Testis (tissue), 2 donors: ENCODE measurements at regions not wholly inside any gene's neighbourhood (a gene's known extent, or its start where the extent isn't known, plus 50 kb on each side); places are given as distances from the start of the nearest gene placed in this dataset.

Experiments used
- POLR2A ChIP-seq: fragments of 450-650 bp; IDR thresholded peaks from one replicate; pipeline ENCODE4 v1.6.1; 2017; ENCODE audit warnings: antibody characterized with exemption, mild to moderate bottlenecking, moderate library complexity
- TF ChIP-seq, protein P1 (sequence below), 3 experiments: fragments of 450-650 bp in 2 of 3; fragments of 200-600 bp in 1 of 3; sonication (generic) in 1 of 3; IDR thresholded peaks; one replicate each; pipeline ENCODE4 v1.5.1; 2016 to 2019; ENCODE audit warnings: antibody characterized with exemption in 3 of 3, mild to moderate bottlenecking in 2 of 3, moderate library complexity in 1 of 3

DNA sequence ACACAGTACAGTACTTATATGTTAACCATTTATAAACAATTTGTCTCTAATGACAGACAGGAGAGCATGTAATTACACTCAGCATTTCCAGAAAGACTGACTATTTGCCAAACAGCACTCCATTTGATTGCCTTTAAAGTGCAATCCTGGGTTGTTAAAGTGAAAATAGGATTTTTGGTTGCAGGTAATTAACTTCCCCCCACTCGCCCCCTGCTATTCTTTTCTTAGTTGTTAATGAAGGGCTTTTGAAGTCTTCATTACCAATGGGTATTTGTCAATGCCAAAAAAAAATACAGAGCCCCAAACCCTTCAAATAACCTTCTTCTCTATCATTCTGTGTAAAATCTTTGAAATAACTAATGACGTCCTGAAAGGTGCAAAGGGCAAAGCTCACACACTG lies 825.6 kb downstream of the STPG2 start:
- TF ChIP-seq, protein P1, sequence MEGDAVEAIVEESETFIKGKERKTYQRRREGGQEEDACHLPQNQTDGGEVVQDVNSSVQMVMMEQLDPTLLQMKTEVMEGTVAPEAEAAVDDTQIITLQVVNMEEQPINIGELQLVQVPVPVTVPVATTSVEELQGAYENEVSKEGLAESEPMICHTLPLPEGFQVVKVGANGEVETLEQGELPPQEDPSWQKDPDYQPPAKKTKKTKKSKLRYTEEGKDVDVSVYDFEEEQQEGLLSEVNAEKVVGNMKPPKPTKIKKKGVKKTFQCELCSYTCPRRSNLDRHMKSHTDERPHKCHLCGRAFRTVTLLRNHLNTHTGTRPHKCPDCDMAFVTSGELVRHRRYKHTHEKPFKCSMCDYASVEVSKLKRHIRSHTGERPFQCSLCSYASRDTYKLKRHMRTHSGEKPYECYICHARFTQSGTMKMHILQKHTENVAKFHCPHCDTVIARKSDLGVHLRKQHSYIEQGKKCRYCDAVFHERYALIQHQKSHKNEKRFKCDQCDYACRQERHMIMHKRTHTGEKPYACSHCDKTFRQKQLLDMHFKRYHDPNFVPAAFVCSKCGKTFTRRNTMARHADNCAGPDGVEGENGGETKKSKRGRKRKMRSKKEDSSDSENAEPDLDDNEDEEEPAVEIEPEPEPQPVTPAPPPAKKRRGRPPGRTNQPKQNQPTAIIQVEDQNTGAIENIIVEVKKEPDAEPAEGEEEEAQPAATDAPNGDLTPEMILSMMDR (IDR thresholded peaks at IDR 0.05), result no peak
- no peak for TF ChIP-seq POLR2A
